GM18909 (cell line): ENCODE measurements at regions not wholly inside any gene's neighbourhood (a gene's known extent, or its start where the extent isn't known, plus 50 kb on each side); places are given as distances from the start of the nearest gene placed in this dataset.

Experiments
- ATAC-seq: cut with Tn5 transposase; IDR thresholded peaks from one replicate; pipeline ENCODE4 v1.9.1; 2021; ENCODE audit warnings: mild to moderate bottlenecking; ENCODE audit not compliant: unreplicated experiment, poor library complexity

DNA sequence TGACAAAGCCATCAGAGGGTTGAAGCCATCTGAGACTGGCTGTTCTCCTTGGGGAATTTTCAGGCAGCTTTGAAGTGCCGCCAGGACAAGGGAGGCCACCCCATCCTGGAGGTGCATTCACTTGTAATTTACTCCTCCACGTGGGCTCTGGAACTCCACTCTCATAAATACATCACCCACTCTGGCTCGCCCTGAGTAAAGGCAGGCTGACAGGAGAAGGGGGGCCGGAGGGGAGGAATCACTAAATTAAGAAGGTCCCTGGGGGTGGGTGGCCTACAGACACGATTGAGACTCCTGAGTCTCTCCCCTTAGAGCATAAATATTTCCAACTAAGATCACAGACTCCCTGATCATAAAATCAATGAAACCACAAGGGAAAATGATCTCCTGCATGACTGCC lies 56.3 kb upstream of the HNF1B start:
- no peak for ATAC-seq

DNA sequence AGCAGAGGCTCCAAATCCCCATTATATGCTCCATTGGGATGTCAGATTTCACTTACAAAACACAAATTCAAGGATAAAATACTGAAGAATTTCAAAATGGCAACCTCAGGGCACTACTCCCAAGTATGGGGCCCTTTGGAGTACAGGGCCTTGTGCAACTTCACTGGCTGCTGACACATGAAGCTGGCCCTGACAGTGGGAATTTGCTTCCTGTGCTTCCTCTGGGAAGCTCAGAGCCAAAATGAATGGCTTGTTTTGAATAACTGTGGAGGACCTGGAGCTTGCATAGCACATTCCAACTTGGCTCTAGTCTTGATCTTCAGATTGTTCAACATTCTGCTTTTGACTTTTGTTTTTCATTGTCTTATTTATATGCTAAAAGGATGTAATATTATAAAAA lies 52.3 kb upstream of the HNF1B start:
- no peak for ATAC-seq

DNA sequence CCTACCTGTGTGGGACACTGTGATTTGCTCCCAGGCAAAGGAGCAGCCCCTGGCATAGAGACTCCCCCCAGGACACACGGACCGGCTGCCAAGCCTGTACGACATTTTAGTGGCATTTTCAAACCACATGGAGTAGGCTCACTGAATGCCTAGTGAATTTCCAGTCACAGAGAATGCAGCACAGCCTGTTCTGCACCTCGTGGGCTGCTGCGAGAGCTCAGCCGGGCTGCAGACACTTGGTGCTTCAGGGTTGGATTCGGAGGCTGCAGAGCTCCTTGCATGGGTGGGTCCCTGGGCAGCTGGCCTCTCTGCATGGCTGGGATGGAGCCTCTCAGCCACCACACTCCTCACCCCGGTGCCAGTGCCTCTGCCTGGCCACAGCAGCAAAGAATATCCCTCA lies 51.2 kb upstream of the HNF1B start:
- ATAC-seq, result no peak
